ENCODE measurements at regions not wholly inside any gene's neighbourhood (a gene's known extent, or its start where the extent isn't known, plus 50 kb on each side); places are given as distances from the start of the nearest gene placed in this dataset.

- no peak for TF ChIP-seq CTCF (conservative IDR thresholded peaks at IDR 0.05)
- no peak for TF ChIP-seq ZFX (IDR thresholded peaks at IDR 0.05)
These were observed 150.8 kb downstream of the TMEM200A start for GRCh38 chr6:130516604-130517003.

Measured in C4-2B (cell line).